ENCODE measurements at regions not wholly inside any gene's neighbourhood (a gene's known extent, or its start where the extent isn't known, plus 50 kb on each side); places are given as distances from the start of the nearest gene placed in this dataset.

DNA sequence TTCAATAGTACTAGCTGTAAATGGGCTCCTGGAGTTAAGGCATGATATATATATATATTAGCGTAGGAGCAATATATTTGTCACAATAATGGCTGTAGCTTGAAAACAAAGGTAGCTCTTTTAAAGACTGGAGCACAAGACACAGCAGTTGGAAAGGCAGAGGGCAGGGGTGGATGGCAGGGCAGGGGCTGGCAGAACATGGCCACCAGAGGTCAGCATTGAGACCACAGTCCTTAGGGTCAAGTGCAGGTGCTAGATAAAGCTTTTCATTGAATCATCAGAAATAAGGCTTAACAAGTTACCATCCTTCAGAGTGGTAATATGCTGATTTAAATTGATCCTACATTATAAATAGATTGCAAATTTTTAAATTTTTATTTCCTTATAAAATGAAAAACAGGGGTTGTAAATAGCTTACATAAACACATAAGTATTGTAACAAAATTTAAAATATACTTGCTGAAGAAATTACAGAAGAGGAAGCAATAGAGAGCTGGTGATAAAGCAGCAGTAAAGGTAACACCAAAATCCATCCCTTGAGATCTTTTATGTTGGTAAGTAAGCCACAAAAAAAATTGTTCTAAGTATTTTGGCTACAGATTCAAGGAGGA lies 161.2 kb upstream of the PIEZO2 start:
- H3K4me3 ChIP-seq (replicated peaks in 1 of 3; ENCODE audit: insufficient read depth in 1 of 3, low read depth in 2 of 3, low read length in 3 of 3) = no peak overlapping the region
- no peaks in the 10 kb centered on the region for H3K79me2 ChIP-seq (ENCODE audit: insufficient read depth, low read length)
- H3K27ac ChIP-seq (ENCODE audit: extremely low read length, insufficient read depth, low read length) = no peak overlapping the region
- intact Hi-C loops (cut with micrococcal nuclease; ENCODE audit: unreplicated experiment) = loop anchor here (1.0 kb wide), 3 partner anchors 202 to 523 kb away; no protein-coding TSS in a partner anchor
- H3K9ac ChIP-seq (ENCODE audit: insufficient read depth, low read depth, low read length) = no peak overlapping the region
- no TSS peak for BruUV-seq (replicated peaks)
- H3K4me1 ChIP-seq (ENCODE audit: insufficient read depth, low read length) = no peaks in the 10 kb centered on the region
- H3K36me3 ChIP-seq (replicated peaks in 1 of 2; ENCODE audit: control insufficient read depth in 1 of 2, insufficient read depth in 2 of 2, low read length in 2 of 2) = no peaks in the 10 kb centered on the region
- TF ChIP-seq MAFF (IDR thresholded peaks at IDR 0.05; ENCODE audit: low read depth, low read length) (peak; percentile 45), ZNF577 (CRISPR knock-in tag; IDR thresholded peaks at IDR 0.05; ENCODE audit: borderline replicate concordance, low read depth) (no peak), RXRB (CRISPR knock-in tag; IDR thresholded peaks at IDR 0.05; ENCODE audit: borderline replicate concordance) (0 out of 2 replicates have a peak, but pooled peaks have one; percentile 15), RARA (CRISPR knock-in tag; IDR thresholded peaks at IDR 0.05) (peak; percentile 38; the same call in 1 of the 2 replicates), ZNF652 (CRISPR knock-in tag; IDR thresholded peaks at IDR 0.05; ENCODE audit: borderline replicate concordance, low read depth) (peak; percentile 62; the same call in 1 of the 2 replicates), JARID2 (CRISPR knock-in tag; IDR thresholded peaks at IDR 0.05; ENCODE audit: insufficient replicate concordance) (no peak), AHR (CRISPR knock-in tag; IDR thresholded peaks at IDR 0.05) (no peak), NR2F6 (IDR thresholded peaks at IDR 0.05) (no peak; the same call in 1 of the 2 replicates), NR2F6 (CRISPR knock-in tag; IDR thresholded peaks at IDR 0.05) (0 out of 2 replicates have a peak, but pooled peaks have one; percentile 22), ARNTL (CRISPR knock-in tag; IDR thresholded peaks at IDR 0.05) (no peak), SMC3 (IDR thresholded peaks at IDR 0.05; ENCODE audit: low read length) (peak; percentile 89), ZFY (CRISPR knock-in tag; IDR thresholded peaks at IDR 0.05) (no peak), ZNF746 (CRISPR knock-in tag; IDR thresholded peaks at IDR 0.05) (no peak), RAD21 (CRISPR knock-in tag; IDR thresholded peaks at IDR 0.05) (peak; percentile 68), STAG1 (CRISPR knock-in tag; IDR thresholded peaks at IDR 0.05) (peak; percentile 78)
- TF ChIP-seq, protein P1, sequence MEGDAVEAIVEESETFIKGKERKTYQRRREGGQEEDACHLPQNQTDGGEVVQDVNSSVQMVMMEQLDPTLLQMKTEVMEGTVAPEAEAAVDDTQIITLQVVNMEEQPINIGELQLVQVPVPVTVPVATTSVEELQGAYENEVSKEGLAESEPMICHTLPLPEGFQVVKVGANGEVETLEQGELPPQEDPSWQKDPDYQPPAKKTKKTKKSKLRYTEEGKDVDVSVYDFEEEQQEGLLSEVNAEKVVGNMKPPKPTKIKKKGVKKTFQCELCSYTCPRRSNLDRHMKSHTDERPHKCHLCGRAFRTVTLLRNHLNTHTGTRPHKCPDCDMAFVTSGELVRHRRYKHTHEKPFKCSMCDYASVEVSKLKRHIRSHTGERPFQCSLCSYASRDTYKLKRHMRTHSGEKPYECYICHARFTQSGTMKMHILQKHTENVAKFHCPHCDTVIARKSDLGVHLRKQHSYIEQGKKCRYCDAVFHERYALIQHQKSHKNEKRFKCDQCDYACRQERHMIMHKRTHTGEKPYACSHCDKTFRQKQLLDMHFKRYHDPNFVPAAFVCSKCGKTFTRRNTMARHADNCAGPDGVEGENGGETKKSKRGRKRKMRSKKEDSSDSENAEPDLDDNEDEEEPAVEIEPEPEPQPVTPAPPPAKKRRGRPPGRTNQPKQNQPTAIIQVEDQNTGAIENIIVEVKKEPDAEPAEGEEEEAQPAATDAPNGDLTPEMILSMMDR (CRISPR knock-in tag; IDR thresholded peaks at IDR 0.05) = peak; percentile 77
- FAIRE-seq (peak; percentile 72), DNase-seq (ENCODE audit: low spot score) (peak; percentile 40), ATAC-seq (peak; percentile 85)
- ChIA-PET CTCF (ENCODE audit: low intra/inter-chr PET ratio, low total read pairs) (interaction anchor here (0.7 to 3.1 kb wide), 7 partner anchors 77 to 524 kb away, joined by 3 to 26 read pairs (median 4); no protein-coding TSS in a partner anchor), POLR2A (no interaction called here)
- no peak overlapping the region for H3K4me2 ChIP-seq (ENCODE audit: low read depth, low read length)
- H2AFZ ChIP-seq (ENCODE audit: low read length) = no peak overlapping the region
- no peaks in the 10 kb centered on the region for H3K9me3 ChIP-seq (ENCODE audit: low read length)
- H3K27me3 ChIP-seq (ENCODE audit: control insufficient read depth in 1 of 2, insufficient read depth in 2 of 2, low read length in 2 of 2) = no peaks in the 10 kb centered on the region; a peak in 1 of 5 replicates
- in situ Hi-C loops (cut with HindIII; ENCODE audit: extremely low pct_ligation_motif_present, low pct_unique_long_range_greater_than_20kb) = loop anchor here (5.0 kb wide), 1 partner anchor 202 kb away; no protein-coding TSS in a partner anchor
- 0% methylated on average over 1 of the region's 1 CpG for WGBS (ENCODE audit: low lambda C conversion rate)
- no peaks in the 10 kb centered on the region for H4K20me1 ChIP-seq (ENCODE audit: insufficient read depth, low read length)
